ENCODE measurements at regions not wholly inside any gene's neighbourhood (a gene's known extent, or its start where the extent isn't known, plus 50 kb on each side); places are given as distances from the start of the nearest gene placed in this dataset.

DNA sequence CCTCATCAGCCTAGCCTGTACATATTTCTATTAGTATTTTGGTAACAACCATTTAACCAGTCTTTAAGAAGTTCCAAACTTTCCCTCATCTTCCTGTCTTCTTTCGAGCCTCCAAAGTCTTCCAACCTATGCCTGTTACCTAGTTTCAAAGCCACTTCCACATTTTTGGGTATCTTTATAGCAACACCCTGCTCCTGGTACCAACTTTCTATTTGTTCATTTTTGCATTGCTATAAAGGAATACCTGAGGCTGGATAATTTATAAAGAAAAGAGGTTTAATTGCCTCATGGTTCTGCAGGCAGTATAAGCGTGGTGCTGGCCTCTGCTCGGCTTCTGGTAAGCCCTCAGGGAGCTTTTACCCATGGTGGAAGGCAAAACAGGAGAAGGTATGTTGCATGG is 578.8 kb upstream of the AUTS2 start:
- TF ChIP-seq, protein P1, sequence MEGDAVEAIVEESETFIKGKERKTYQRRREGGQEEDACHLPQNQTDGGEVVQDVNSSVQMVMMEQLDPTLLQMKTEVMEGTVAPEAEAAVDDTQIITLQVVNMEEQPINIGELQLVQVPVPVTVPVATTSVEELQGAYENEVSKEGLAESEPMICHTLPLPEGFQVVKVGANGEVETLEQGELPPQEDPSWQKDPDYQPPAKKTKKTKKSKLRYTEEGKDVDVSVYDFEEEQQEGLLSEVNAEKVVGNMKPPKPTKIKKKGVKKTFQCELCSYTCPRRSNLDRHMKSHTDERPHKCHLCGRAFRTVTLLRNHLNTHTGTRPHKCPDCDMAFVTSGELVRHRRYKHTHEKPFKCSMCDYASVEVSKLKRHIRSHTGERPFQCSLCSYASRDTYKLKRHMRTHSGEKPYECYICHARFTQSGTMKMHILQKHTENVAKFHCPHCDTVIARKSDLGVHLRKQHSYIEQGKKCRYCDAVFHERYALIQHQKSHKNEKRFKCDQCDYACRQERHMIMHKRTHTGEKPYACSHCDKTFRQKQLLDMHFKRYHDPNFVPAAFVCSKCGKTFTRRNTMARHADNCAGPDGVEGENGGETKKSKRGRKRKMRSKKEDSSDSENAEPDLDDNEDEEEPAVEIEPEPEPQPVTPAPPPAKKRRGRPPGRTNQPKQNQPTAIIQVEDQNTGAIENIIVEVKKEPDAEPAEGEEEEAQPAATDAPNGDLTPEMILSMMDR (IDR thresholded peaks at IDR 0.05; ENCODE audit: low read depth, low read length), result no peak

GRCh38 chr7:69020536-69020935 is 577.7 kb upstream of the AUTS2 start:
- TF ChIP-seq, protein P1 (IDR thresholded peaks at IDR 0.05; ENCODE audit: low read depth, low read length), result no peak
- no peak overlapping the region for H3K4me3 ChIP-seq (ENCODE audit: low read depth, low read length)

More for the DNA sequence above, 578.8 kb upstream of the AUTS2 start:
- H3K4me3 ChIP-seq (ENCODE audit: low read depth, low read length), result no peak overlapping the region

DNA sequence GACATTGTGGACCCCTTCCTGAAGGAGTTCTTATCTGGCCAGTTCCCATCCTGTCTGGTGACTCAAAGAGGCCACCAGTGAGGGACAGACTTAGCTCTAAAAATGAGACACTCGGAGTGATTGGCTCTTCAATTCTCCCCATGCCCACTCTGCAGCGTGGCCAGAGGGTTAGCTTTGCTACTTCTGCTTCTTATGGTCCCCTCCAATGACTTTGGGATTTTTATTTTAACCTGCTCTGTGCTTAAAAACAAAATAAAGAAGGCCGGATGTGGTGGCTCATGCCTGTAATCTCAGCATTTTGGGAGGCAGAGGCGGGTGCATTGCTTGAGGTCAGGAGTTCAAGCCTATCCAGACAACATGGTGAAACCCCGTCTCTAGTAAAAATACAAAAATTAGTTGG is 573.0 kb upstream of the AUTS2 start:
- H3K4me3 ChIP-seq (ENCODE audit: low read depth, low read length), result no peak overlapping the region
- TF ChIP-seq, protein P1 (IDR thresholded peaks at IDR 0.05; ENCODE audit: low read depth, low read length), result no peak

- no peak overlapping the region for H3K4me3 ChIP-seq (ENCODE audit: low read depth, low read length)
- TF ChIP-seq, protein P1 (IDR thresholded peaks at IDR 0.05; ENCODE audit: low read depth, low read length), result no peak
These were observed 565.4 kb upstream of the AUTS2 start for GRCh38 chr7:69032848-69033247.

DNA sequence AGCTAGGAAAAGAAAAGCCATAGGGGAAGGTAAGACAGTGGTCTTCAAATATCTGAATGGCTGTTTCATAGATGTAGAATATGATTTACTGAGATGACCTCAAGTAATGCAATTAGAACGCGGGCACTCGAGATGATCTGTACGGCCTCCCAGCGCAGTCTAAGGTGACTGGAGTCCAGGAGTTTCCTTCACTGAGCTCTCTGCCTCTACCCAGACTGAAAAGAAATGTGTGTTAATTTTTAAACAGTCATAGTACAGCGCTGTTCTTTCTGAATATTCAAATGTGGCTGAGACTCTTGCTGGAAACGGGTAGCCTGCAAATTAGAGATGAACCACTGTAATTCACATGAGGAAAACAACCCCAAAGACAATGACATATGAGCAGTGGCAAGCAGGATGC is 562.4 kb upstream of the AUTS2 start:
- no peak overlapping the region for H3K4me3 ChIP-seq (ENCODE audit: low read depth, low read length)
- TF ChIP-seq, protein P1 (IDR thresholded peaks at IDR 0.05; ENCODE audit: low read depth, low read length), result no peak

- TF ChIP-seq, protein P1 (IDR thresholded peaks at IDR 0.05; ENCODE audit: low read depth, low read length), result no peak
- H3K4me3 ChIP-seq (ENCODE audit: low read depth, low read length), result no peak overlapping the region
These were observed 562.0 kb upstream of the AUTS2 start for GRCh38 chr7:69036301-69036700.

- TF ChIP-seq, protein P1 (IDR thresholded peaks at IDR 0.05; ENCODE audit: low read depth, low read length), result no peak
- H3K4me3 ChIP-seq (ENCODE audit: low read depth, low read length), result no peak overlapping the region
These were observed 559.4 kb upstream of the AUTS2 start for GRCh38 chr7:69038915-69039314.
